ENCODE measurements at regions not wholly inside any gene's neighbourhood (a gene's known extent, or its start where the extent isn't known, plus 50 kb on each side); places are given as distances from the start of the nearest gene placed in this dataset.

- no peak for DNase-seq
These were observed 477.7 kb downstream of the BTBD3 start for GRCh38 chr20:12395353-12395752.

- no peak for DNase-seq
These were observed 478.1 kb downstream of the BTBD3 start for GRCh38 chr20:12395760-12396159.

GRCh38 chr20:12399110-12399836 is 481.6 kb downstream of the BTBD3 start:
- DNase-seq: no peak

- no peak for DNase-seq
These were observed 487.2 kb downstream of the BTBD3 start for GRCh38 chr20:12404941-12405340.

- DNase-seq: no peak
These were observed 489.3 kb downstream of the BTBD3 start for GRCh38 chr20:12406978-12407377.

- no peak for DNase-seq
These were observed 491.8 kb downstream of the BTBD3 start for GRCh38 chr20:12409501-12409900.

- no peak for DNase-seq
These were observed 493.1 kb downstream of the BTBD3 start for GRCh38 chr20:12410783-12411182.

GRCh38 chr20:12411246-12411940 is 493.7 kb downstream of the BTBD3 start:
- no peak for DNase-seq

- DNase-seq: no peak
These were observed 495.4 kb downstream of the BTBD3 start for GRCh38 chr20:12413116-12413515.

- DNase-seq: no peak
These were observed 497.0 kb downstream of the BTBD3 start for GRCh38 chr20:12414446-12415274.

- no peak for DNase-seq
These were observed 498.6 kb downstream of the BTBD3 start for GRCh38 chr20:12416281-12416680.

GRCh38 chr20:12433724-12434123 is 516.0 kb downstream of the BTBD3 start:
- no peak for DNase-seq

GRCh38 chr20:12434672-12435071 is 517.0 kb downstream of the BTBD3 start:
- no peak for DNase-seq

GRCh38 chr20:12435268-12435667 is 517.6 kb downstream of the BTBD3 start:
- DNase-seq: no peak

- no peak for DNase-seq
These were observed 536.0 kb downstream of the BTBD3 start for GRCh38 chr20:12453711-12454110.

GRCh38 chr20:12455148-12455547 is 537.5 kb downstream of the BTBD3 start:
- no peak for DNase-seq

GRCh38 chr20:12458241-12458640 is 540.5 kb downstream of the BTBD3 start:
- DNase-seq: no peak

- DNase-seq: no peak
These were observed 544.7 kb upstream of the SPTLC3 start for GRCh38 chr20:12464036-12464435.

GRCh38 chr20:12466915-12467314 is 541.9 kb upstream of the SPTLC3 start:
- DNase-seq: no peak

GRCh38 chr20:12467758-12468157 is 541.0 kb upstream of the SPTLC3 start:
- DNase-seq: no peak

GRCh38 chr20:12482661-12483060 is 526.1 kb upstream of the SPTLC3 start:
- DNase-seq: no peak

GRCh38 chr20:12502443-12502842 is 506.3 kb upstream of the SPTLC3 start:
- DNase-seq: no peak

- no peak for DNase-seq
These were observed 504.0 kb upstream of the SPTLC3 start for GRCh38 chr20:12504779-12505178.

GRCh38 chr20:12511499-12511898 is 497.3 kb upstream of the SPTLC3 start:
- DNase-seq: no peak
